Astrocyte of the cerebellum (primary cell): ENCODE measurements at regions not wholly inside any gene's neighbourhood (a gene's known extent, or its start where the extent isn't known, plus 50 kb on each side); places are given as distances from the start of the nearest gene placed in this dataset.

Source experiments
- DNase-seq: peaks from one replicate; pipeline ENCODE4 v3.0.0-alpha.2; 2011; ENCODE audit warnings: low read depth
- H3K4me3 ChIP-seq: 2 replicates; pipeline ENCODE4 v1.5.1; 2011; ENCODE audit warnings: mild to moderate bottlenecking, low read depth, low read length, moderate library complexity
- CTCF ChIP-seq: IDR thresholded peaks from 2 replicates; pipeline ENCODE4 v1.5.1; 2012; ENCODE audit warnings: low read length, low read depth, moderate library complexity, mild to moderate bottlenecking; ENCODE audit errors: missing control alignments
- in situ Hi-C: cut with HindIII; loops from 2 replicates; pipeline ENCODE4 v1.10.0; 2017; ENCODE audit warnings: low sequenced_read_pairs

GRCh38 chr2:140041239-140041638 is 1261.0 kb upstream of the NXPH2 start:
- DNase-seq, result no peak
- H3K4me3 ChIP-seq, result no peak overlapping the region
- in situ Hi-C loops, result no loop called here
- TF ChIP-seq CTCF, result no peak

DNA sequence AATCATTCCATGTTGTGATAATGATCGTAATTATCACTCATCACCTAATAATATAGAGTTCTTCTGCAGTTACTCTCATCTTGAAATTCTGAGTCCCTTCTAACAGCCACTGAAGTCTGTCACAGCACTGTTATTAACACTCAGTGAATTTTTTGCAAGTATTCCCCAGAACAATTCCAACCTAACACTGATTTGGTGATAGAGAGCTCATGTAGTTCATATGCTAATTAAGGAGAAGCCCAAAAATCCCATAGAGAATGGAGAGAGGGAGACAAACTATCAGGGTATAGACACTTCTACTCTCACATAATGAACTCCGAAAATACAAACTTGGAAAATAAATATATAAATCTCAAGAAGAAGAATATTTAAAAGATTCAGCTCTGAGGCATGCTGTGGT is 1253.4 kb upstream of the NXPH2 start:
- in situ Hi-C loops, result no loop called here
- H3K4me3 ChIP-seq, result no peak overlapping the region
- no peak for DNase-seq
- no peak for TF ChIP-seq CTCF

- DNase-seq, result no peak
- TF ChIP-seq CTCF, result no peak
- H3K4me3 ChIP-seq, result no peak overlapping the region
- in situ Hi-C loops, result no loop called here
These were observed 1247.8 kb upstream of the NXPH2 start for GRCh38 chr2:140027966-140028365.

- no peak overlapping the region for H3K4me3 ChIP-seq
- in situ Hi-C loops, result no loop called here
- TF ChIP-seq CTCF, result no peak
- no peak for DNase-seq
These were observed 1247.1 kb upstream of the NXPH2 start for GRCh38 chr2:140027320-140027719.

GRCh38 chr2:140023291-140023690 is 1243.1 kb upstream of the NXPH2 start:
- in situ Hi-C loops, result no loop called here
- no peak for DNase-seq
- no peak for TF ChIP-seq CTCF
- no peak overlapping the region for H3K4me3 ChIP-seq

DNA sequence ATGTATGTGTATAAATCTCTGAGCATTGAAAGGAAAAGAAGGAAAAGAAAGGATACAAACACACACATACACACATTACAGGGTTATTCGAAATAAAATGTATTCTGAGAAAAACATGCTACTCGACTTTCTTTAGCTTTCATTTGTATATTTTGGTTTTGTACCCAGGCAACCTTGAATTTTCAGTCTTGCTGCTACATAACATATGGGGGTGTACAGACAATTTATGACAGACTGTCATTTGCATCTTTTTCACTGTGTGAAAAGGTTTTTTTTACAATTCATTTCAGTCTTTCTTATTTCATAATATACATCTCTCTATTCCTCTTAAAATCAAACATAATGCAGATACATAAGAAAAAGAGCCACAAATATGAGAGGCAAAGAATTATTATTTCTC is 1238.4 kb upstream of the NXPH2 start:
- DNase-seq, result no peak
- in situ Hi-C loops, result no loop called here
- TF ChIP-seq CTCF, result no peak

DNA sequence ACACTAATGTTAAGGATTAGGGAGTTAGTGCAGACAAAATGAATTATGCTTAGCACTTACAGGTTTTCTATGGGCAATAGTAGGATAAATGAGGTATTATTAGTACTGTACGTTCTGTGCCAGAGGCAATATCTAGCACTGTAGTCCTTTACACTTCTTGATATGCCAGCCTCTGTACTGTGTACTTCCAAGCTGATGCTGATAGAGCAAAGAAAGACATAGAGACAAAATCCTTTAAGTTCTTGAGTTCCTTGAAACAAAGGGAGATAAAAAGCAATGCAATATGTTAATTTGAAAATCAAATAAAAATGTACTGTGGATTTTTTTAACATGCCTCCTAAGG is 1234.0 kb upstream of the NXPH2 start:
- no peak for DNase-seq
- in situ Hi-C loops, result no loop called here
- no peak overlapping the region for H3K4me3 ChIP-seq
- no peak for TF ChIP-seq CTCF

More for the DNA sequence above, 1238.4 kb upstream of the NXPH2 start:
- H3K4me3 ChIP-seq, result no peak overlapping the region
